IMR-90 (cell line): ENCODE measurements at regions not wholly inside any gene's neighbourhood (a gene's known extent, or its start where the extent isn't known, plus 50 kb on each side); places are given as distances from the start of the nearest gene placed in this dataset.

Experiments used
- BHLHE40 ChIP-seq: fragments of 150-350 bp; IDR thresholded peaks from 2 replicates; pipeline ENCODE4 v1.6.1; 2016; ENCODE audit warnings: mild to moderate bottlenecking, low read depth, low read length
- CEBPB ChIP-seq: IDR thresholded peaks from 2 replicates; pipeline ENCODE4 v1.6.1; 2012; ENCODE audit warnings: low read depth, low read length, improper control_type of control experiment
- MAZ ChIP-seq: IDR thresholded peaks from 2 replicates; pipeline ENCODE4 v1.6.1; 2012; ENCODE audit warnings: low read depth, mild to moderate bottlenecking, low read length, improper control_type of control experiment, moderate library complexity, borderline replicate concordance
- MXI1 ChIP-seq: IDR thresholded peaks from 2 replicates; pipeline ENCODE4 v1.6.1; 2012; ENCODE audit warnings: low read depth, mild to moderate bottlenecking, low read length, moderate library complexity, borderline replicate concordance
- NFE2L2 ChIP-seq: fragments of 150-350 bp; IDR thresholded peaks from 2 replicates; pipeline ENCODE4 v1.6.1; 2016; ENCODE audit warnings: low read depth, mild to moderate bottlenecking, low read length
- POLR2A ChIP-seq: IDR thresholded peaks from 2 replicates; pipeline ENCODE4 v1.6.1; 2012; ENCODE audit warnings: mild to moderate bottlenecking, low read depth, low read length
- RAD21 ChIP-seq: IDR thresholded peaks from 2 replicates; pipeline ENCODE4 v1.6.1; 2012; ENCODE audit warnings: low read length, improper control_type of control experiment
- RCOR1 ChIP-seq: IDR thresholded peaks from 2 replicates; pipeline ENCODE4 v1.6.1; 2012; ENCODE audit warnings: mild to moderate bottlenecking, low read length, improper control_type of control experiment; ENCODE audit not compliant: insufficient replicate concordance
- SMC3 ChIP-seq: fragments of 150-350 bp; IDR thresholded peaks from 2 replicates; pipeline ENCODE4 v1.6.1; 2016; ENCODE audit warnings: low read depth, mild to moderate bottlenecking, antibody characterized with exemption, low read length, moderate library complexity
- TF ChIP-seq, protein P1 (sequence below): conservative IDR thresholded peaks from 2 replicates; pipeline ENCODE4 v1.5.1; 2012; ENCODE audit warnings: mild to moderate bottlenecking, low read depth, low read length, improper control_type of control experiment
- TF ChIP-seq, protein P2 (sequence below): fragments of 150-350 bp; IDR thresholded peaks from 2 replicates; pipeline ENCODE4 v1.6.1; 2017; ENCODE audit warnings: mild to moderate bottlenecking, antibody characterized with exemption, low read length, low read depth
- TF ChIP-seq, protein P3 (sequence below): fragments of 150-350 bp; IDR thresholded peaks from 2 replicates; pipeline ENCODE4 v1.6.1; 2016; ENCODE audit warnings: low read depth, mild to moderate bottlenecking, low read length, moderate library complexity, borderline replicate concordance

DNA sequence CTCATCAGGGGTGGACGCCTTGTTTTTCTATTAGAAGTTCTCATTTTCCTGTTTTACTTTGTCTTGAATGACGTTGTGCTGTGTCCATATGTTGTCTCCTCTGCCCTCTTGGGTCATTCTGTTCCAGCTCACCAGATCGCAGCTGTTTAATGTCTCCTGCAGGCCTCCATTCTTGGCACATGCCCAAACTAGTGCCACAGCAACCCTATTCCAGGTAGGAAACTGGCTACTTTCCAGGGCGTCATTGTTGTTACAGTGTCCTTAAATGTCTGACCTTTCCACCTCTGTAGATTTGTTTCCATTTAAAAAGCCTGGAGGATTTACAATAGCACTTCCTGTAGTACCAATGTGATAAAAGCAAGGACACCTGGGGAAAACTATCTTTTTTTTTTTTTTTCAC is 500.7 kb downstream of the METTL4 start:
- no peak for TF ChIP-seq POLR2A
- TF ChIP-seq, protein P1, sequence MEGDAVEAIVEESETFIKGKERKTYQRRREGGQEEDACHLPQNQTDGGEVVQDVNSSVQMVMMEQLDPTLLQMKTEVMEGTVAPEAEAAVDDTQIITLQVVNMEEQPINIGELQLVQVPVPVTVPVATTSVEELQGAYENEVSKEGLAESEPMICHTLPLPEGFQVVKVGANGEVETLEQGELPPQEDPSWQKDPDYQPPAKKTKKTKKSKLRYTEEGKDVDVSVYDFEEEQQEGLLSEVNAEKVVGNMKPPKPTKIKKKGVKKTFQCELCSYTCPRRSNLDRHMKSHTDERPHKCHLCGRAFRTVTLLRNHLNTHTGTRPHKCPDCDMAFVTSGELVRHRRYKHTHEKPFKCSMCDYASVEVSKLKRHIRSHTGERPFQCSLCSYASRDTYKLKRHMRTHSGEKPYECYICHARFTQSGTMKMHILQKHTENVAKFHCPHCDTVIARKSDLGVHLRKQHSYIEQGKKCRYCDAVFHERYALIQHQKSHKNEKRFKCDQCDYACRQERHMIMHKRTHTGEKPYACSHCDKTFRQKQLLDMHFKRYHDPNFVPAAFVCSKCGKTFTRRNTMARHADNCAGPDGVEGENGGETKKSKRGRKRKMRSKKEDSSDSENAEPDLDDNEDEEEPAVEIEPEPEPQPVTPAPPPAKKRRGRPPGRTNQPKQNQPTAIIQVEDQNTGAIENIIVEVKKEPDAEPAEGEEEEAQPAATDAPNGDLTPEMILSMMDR: no peak
- no peak for TF ChIP-seq RAD21
- no peak for TF ChIP-seq MXI1
- no peak for TF ChIP-seq MAZ
- no peak for TF ChIP-seq CEBPB
- no peak for TF ChIP-seq NFE2L2
- TF ChIP-seq SMC3: no peak
- TF ChIP-seq RCOR1: no peak
- TF ChIP-seq, protein P2, sequence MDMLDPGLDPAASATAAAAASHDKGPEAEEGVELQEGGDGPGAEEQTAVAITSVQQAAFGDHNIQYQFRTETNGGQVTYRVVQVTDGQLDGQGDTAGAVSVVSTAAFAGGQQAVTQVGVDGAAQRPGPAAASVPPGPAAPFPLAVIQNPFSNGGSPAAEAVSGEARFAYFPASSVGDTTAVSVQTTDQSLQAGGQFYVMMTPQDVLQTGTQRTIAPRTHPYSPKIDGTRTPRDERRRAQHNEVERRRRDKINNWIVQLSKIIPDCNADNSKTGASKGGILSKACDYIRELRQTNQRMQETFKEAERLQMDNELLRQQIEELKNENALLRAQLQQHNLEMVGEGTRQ: no peak
- TF ChIP-seq BHLHE40: no peak
- TF ChIP-seq, protein P3, sequence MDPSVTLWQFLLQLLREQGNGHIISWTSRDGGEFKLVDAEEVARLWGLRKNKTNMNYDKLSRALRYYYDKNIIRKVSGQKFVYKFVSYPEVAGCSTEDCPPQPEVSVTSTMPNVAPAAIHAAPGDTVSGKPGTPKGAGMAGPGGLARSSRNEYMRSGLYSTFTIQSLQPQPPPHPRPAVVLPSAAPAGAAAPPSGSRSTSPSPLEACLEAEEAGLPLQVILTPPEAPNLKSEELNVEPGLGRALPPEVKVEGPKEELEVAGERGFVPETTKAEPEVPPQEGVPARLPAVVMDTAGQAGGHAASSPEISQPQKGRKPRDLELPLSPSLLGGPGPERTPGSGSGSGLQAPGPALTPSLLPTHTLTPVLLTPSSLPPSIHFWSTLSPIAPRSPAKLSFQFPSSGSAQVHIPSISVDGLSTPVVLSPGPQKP: no peak
